SK-N-SH treated with all-trans-retinoic acid at 6 μM for 48 hours (cell line): ENCODE measurements at regions not wholly inside any gene's neighbourhood (a gene's known extent, or its start where the extent isn't known, plus 50 kb on each side); places are given as distances from the start of the nearest gene placed in this dataset.

Experiments
- ATAC-seq: fragments of 200-7000 bp; cut with Tn5 transposase; 3 replicates; pipeline ENCODE4 v1.9.1; 2020; ENCODE audit warnings: mild to moderate bottlenecking, moderate library complexity
- ARNTL ChIP-seq: fragments of 450-650 bp; formaldehyde crosslinking; IDR thresholded peaks from 2 replicates; pipeline ENCODE4 v1.5.0; 2020; ENCODE audit warnings: low read depth, mild to moderate bottlenecking, moderate library complexity, borderline replicate concordance
- BACH2 ChIP-seq: fragments of 250-450 bp; sonication (Bioruptor Pico); IDR thresholded peaks from 2 replicates; pipeline ENCODE4 v1.9.0; 2021; ENCODE audit warnings: mild to moderate bottlenecking, borderline replicate concordance
- CREB5 ChIP-seq: fragments of 250-450 bp; sonication (Bioruptor Pico); IDR thresholded peaks from 2 replicates; pipeline ENCODE4 v1.5.1; 2020; ENCODE audit warnings: low read depth, mild to moderate bottlenecking, moderate library complexity
- CSDC2 ChIP-seq: fragments of 250-450 bp; sonication (Bioruptor Pico); IDR thresholded peaks from 2 replicates; pipeline ENCODE4 v1.5.0; 2020; ENCODE audit warnings: mild to moderate bottlenecking, moderate library complexity
- CSRNP3 ChIP-seq: fragments of 250-450 bp; sonication (Bioruptor Pico); IDR thresholded peaks from 2 replicates; pipeline ENCODE4 v1.5.1; 2021; ENCODE audit warnings: mild to moderate bottlenecking, moderate library complexity
- ESRRG ChIP-seq: fragments of 250-450 bp; sonication (Bioruptor Pico); IDR thresholded peaks from 2 replicates; pipeline ENCODE4 v1.6.1; 2021; ENCODE audit warnings: mild to moderate bottlenecking
- GLIS3 ChIP-seq: fragments of 250-450 bp; sonication (Bioruptor Pico); IDR thresholded peaks from 2 replicates; pipeline ENCODE4 v1.5.0; 2020; ENCODE audit warnings: mild to moderate bottlenecking, moderate library complexity
- ISL1 ChIP-seq: fragments of 250-450 bp; sonication (Bioruptor Pico); IDR thresholded peaks from 2 replicates; pipeline ENCODE4 v2.1.2; 2022; ENCODE audit warnings: mild to moderate bottlenecking, moderate library complexity
- PPARA ChIP-seq: fragments of 250-450 bp; sonication (Bioruptor Pico); IDR thresholded peaks from 2 replicates; pipeline ENCODE4 v1.5.0; 2020; ENCODE audit warnings: mild to moderate bottlenecking, borderline replicate concordance
- RARB ChIP-seq: fragments of 250-450 bp; sonication (Bioruptor Pico); IDR thresholded peaks from 2 replicates; pipeline ENCODE4 v1.8.0; 2021; ENCODE audit warnings: mild to moderate bottlenecking, moderate library complexity
- SNAI2 ChIP-seq: fragments of 250-450 bp; sonication (Bioruptor Pico); IDR thresholded peaks from 2 replicates; pipeline ENCODE4 v1.5.0; 2020; ENCODE audit warnings: mild to moderate bottlenecking, moderate library complexity
- TCF4 ChIP-seq: fragments of 250-450 bp; sonication (Bioruptor Pico); IDR thresholded peaks from 2 replicates; pipeline ENCODE4 v1.8.0; 2021; ENCODE audit warnings: mild to moderate bottlenecking, moderate library complexity, borderline replicate concordance
- TSHZ2 ChIP-seq: fragments of 250-450 bp; sonication (Bioruptor Pico); IDR thresholded peaks from 2 replicates; pipeline ENCODE4 v1.5.0; 2020; ENCODE audit warnings: mild to moderate bottlenecking, moderate library complexity
- ZFP3 ChIP-seq: fragments of 250-450 bp; sonication (Bioruptor Pico); IDR thresholded peaks from 2 replicates; pipeline ENCODE4 v1.5.0; 2020; ENCODE audit warnings: mild to moderate bottlenecking, moderate library complexity
- ZFP30 ChIP-seq: fragments of 450-650 bp; formaldehyde crosslinking; IDR thresholded peaks from 2 replicates; pipeline ENCODE4 v1.5.0; 2022; ENCODE audit warnings: mild to moderate bottlenecking, moderate library complexity
- ZNF565 ChIP-seq: fragments of 450-650 bp; formaldehyde crosslinking; conservative IDR thresholded peaks from 2 replicates; pipeline ENCODE4 v1.5.0; 2020; ENCODE audit warnings: low read depth, mild to moderate bottlenecking, moderate library complexity
- TF ChIP-seq, protein P1 (sequence below): fragments of 250-450 bp; sonication (Bioruptor Pico); IDR thresholded peaks from 2 replicates; pipeline ENCODE4 v1.8.0; 2020; ENCODE audit warnings: mild to moderate bottlenecking, moderate library complexity, borderline replicate concordance

DNA sequence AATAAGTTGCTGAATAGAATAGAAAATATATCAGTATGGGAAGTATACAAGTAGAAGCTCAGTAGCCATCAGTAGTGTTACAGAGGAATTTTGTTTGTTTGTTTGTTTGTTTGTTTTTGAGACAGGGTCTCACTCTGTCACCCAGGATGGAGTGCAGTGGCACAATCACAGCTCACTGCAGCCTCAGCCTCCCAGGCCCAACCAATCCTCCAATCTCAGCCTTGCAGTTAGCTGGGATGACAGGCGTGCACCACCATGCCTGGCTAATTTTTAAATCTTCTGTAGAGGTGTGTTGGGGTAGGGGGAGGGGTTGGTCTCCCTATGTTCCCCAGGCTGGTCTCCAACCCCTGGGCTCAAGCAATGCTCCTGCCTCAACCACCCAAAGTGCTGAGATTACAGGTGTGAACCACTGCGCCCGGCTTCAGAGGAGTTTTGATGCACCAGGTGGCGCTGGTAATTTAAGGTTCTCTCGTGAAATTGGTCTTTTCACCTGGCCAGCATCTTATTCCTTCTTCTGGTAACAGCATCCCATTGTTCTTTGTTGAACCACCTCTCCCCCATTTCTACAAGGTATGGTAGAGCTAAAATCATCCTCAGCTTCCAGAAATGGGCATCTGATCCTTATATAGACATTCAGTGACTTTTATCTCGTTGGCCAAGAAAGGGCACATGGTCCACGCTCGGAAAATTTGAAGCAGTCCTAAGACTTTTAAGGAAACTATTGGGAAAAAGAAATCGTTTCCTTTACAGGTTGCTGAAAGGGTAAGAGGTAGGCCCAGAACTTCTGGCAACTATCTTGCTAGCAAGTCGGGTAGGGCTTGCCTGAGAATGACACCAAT, 157.1 kb downstream of the ARRDC3 start:
- TF ChIP-seq ZNF565 (CRISPR knock-in tag) (no peak), CSRNP3 (CRISPR knock-in tag) (no peak), GLIS3 (CRISPR knock-in tag) (no peak)
- peak; percentile 64 for ATAC-seq

GRCh38 chr5:91224969-91225368, 158.1 kb downstream of the ARRDC3 start:
- TF ChIP-seq TCF4 (CRISPR knock-in tag) (no peak), ZFP30 (CRISPR knock-in tag) (no peak), ISL1 (CRISPR knock-in tag) (no peak), BACH2 (CRISPR knock-in tag) (no peak), PPARA (CRISPR knock-in tag) (no peak), CREB5 (CRISPR knock-in tag) (no peak), ESRRG (CRISPR knock-in tag) (no peak), CSDC2 (no peak), ARNTL (no peak), TSHZ2 (no peak), ZFP3 (CRISPR knock-in tag) (no peak), ZNF565 (CRISPR knock-in tag) (no peak)
- TF ChIP-seq, protein P1, sequence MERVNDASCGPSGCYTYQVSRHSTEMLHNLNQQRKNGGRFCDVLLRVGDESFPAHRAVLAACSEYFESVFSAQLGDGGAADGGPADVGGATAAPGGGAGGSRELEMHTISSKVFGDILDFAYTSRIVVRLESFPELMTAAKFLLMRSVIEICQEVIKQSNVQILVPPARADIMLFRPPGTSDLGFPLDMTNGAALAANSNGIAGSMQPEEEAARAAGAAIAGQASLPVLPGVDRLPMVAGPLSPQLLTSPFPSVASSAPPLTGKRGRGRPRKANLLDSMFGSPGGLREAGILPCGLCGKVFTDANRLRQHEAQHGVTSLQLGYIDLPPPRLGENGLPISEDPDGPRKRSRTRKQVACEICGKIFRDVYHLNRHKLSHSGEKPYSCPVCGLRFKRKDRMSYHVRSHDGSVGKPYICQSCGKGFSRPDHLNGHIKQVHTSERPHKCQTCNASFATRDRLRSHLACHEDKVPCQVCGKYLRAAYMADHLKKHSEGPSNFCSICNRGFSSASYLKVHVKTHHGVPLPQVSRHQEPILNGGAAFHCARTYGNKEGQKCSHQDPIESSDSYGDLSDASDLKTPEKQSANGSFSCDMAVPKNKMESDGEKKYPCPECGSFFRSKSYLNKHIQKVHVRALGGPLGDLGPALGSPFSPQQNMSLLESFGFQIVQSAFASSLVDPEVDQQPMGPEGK (CRISPR knock-in tag): no peak
- no peak for ATAC-seq

- TF ChIP-seq RARB (CRISPR knock-in tag) (no peak), ARNTL (no peak), CSRNP3 (CRISPR knock-in tag) (no peak), TCF4 (CRISPR knock-in tag) (no peak), SNAI2 (CRISPR knock-in tag) (no peak), ZFP3 (CRISPR knock-in tag) (no peak), CREB5 (CRISPR knock-in tag) (no peak), GLIS3 (CRISPR knock-in tag) (no peak), ESRRG (CRISPR knock-in tag) (no peak), PPARA (CRISPR knock-in tag) (no peak)
- 0 out of 3 replicates have a peak, but pooled peaks have one; percentile 34 for ATAC-seq
Observed at GRCh38 chr5:91224456-91224855, 158.7 kb downstream of the ARRDC3 start.
